Gastrocnemius medialis (tissue), 4 donors: ENCODE measurements at regions not wholly inside any gene's neighbourhood (a gene's known extent, or its start where the extent isn't known, plus 50 kb on each side); places are given as distances from the start of the nearest gene placed in this dataset.

Source experiments
- CTCF ChIP-seq, 5 experiments: fragments of 450-650 bp in 3 of 5; fragments of 200-600 bp in 2 of 5; sonication (generic) in 2 of 5; IDR thresholded peaks in 4 of 5; conservative IDR thresholded peaks in 1 of 5; 1 replicate in 4 of 5; 2 replicates in 1 of 5; pipeline ENCODE4 v1.5.1; 2016 to 2019; ENCODE audit warnings: antibody characterized with exemption in 5 of 5, mild to moderate bottlenecking in 3 of 5, moderate library complexity in 3 of 5
- POLR2A ChIP-seq, 2 donors: fragments of 450-650 bp; IDR thresholded peaks; one replicate each; pipeline ENCODE4 v1.6.1; 2017; ENCODE audit warnings: antibody characterized with exemption in 2 of 2, mild to moderate bottlenecking in 2 of 2, moderate library complexity in 2 of 2

GRCh38 chr4:169900241-169900845 is 125.9 kb downstream of the MFAP3L start:
- TF ChIP-seq CTCF (IDR thresholded peaks at IDR 0.05 in 4 of 5, conservative IDR thresholded peaks at IDR 0.05 in 1 of 5) (no peak), POLR2A (IDR thresholded peaks at IDR 0.05) (no peak)
